Keratinocyte (primary cell): ENCODE measurements at regions not wholly inside any gene's neighbourhood (a gene's known extent, or its start where the extent isn't known, plus 50 kb on each side); places are given as distances from the start of the nearest gene placed in this dataset.

Source experiments
- DNase-seq: peaks from one replicate; pipeline ENCODE4 v3.0.0-alpha.2; 2011; ENCODE audit warnings: low read depth, missing footprints, low spot score
- FAIRE-seq: peaks from 2 replicates; lab custom pipeline; 2011; peaks lifted over from hg19 to GRCh38; lab: Jason Lieb, UNC
- H2AFZ ChIP-seq: 2 replicates; pipeline ENCODE4 v1.6.0; 2012; ENCODE audit warnings: low read length, control low read depth, inconsistent platforms; ENCODE audit not compliant: control insufficient read depth
- H3K27ac ChIP-seq: 2 replicates; pipeline ENCODE4 v1.5.1; 2011; ENCODE audit warnings: low read length; ENCODE audit not compliant: control insufficient read depth, insufficient read depth
- H3K27me3 ChIP-seq: 3 replicates; pipeline ENCODE4 v1.6.0; 2011; ENCODE audit warnings: low read length; ENCODE audit not compliant: control insufficient read depth, insufficient read depth; ENCODE audit errors: extremely low read depth
- H3K36me3 ChIP-seq, 2 experiments: 2 replicates in 1 of 2; 3 replicates in 1 of 2; pipeline ENCODE4 v1.5.1; 2011; ENCODE audit warnings: low read length in 2 of 2, mild to moderate bottlenecking in 1 of 2; ENCODE audit not compliant: control insufficient read depth in 2 of 2, insufficient read depth in 2 of 2; ENCODE audit errors: extremely low read depth in 1 of 2
- H3K4me1 ChIP-seq: 3 replicates; pipeline ENCODE4 v1.5.1; 2011; ENCODE audit warnings: low read length; ENCODE audit not compliant: control insufficient read depth, insufficient read depth; ENCODE audit errors: extremely low read depth
- H3K4me2 ChIP-seq: 3 replicates; pipeline ENCODE4 v1.6.0; 2011; ENCODE audit warnings: low read depth, low read length; ENCODE audit not compliant: control insufficient read depth, insufficient read depth; ENCODE audit errors: extremely low read depth
- H3K4me3 ChIP-seq, 3 experiments: fragments of 200-600 bp in 1 of 3; sonication (generic) in 1 of 3; 2 replicates in 2 of 3; 3 replicates in 1 of 3; pipeline ENCODE4 v1.5.1; 2011 to 2016; ENCODE audit warnings: low read length in 3 of 3, mild to moderate bottlenecking in 3 of 3, control low read depth in 2 of 3, inconsistent platforms in 1 of 3, low read depth in 1 of 3, mixed read lengths in 1 of 3, mixed run types in 1 of 3, moderate library complexity in 1 of 3; ENCODE audit not compliant: control insufficient read depth in 2 of 3, insufficient read depth in 2 of 3; ENCODE audit errors: extremely low read depth in 1 of 3
- H3K79me2 ChIP-seq: 2 replicates; pipeline ENCODE4 v1.6.0; 2012; ENCODE audit warnings: low read length; ENCODE audit not compliant: control insufficient read depth, insufficient read depth
- H3K9ac ChIP-seq: 3 replicates; pipeline ENCODE4 v1.6.0; 2011; ENCODE audit warnings: low read length; ENCODE audit not compliant: control insufficient read depth, insufficient read depth; ENCODE audit errors: extremely low read depth
- H3K9me1 ChIP-seq: 3 replicates; pipeline ENCODE4 v1.6.0; 2011; ENCODE audit warnings: low read length; ENCODE audit not compliant: control insufficient read depth, insufficient read depth; ENCODE audit errors: extremely low read depth
- H3K9me3 ChIP-seq: 2 replicates; pipeline ENCODE4 v1.5.1; 2012; ENCODE audit warnings: low read depth, low read length; ENCODE audit not compliant: control insufficient read depth
- H4K20me1 ChIP-seq: 3 replicates; pipeline ENCODE4 v1.6.0; 2011; ENCODE audit warnings: low read length; ENCODE audit not compliant: control insufficient read depth, insufficient read depth; ENCODE audit errors: extremely low read depth
- EZH2 ChIP-seq: IDR thresholded peaks from one replicate; pipeline ENCODE4 v1.6.1; 2012; ENCODE audit warnings: inconsistent platforms, mild to moderate bottlenecking, low read length, moderate library complexity
- dilution Hi-C: fragments of 300-500 bp; cut with MboI; formaldehyde crosslinking; loops from one replicate; pipeline ENCODE4 v1.7.0; 2020; ENCODE audit warnings: low sequenced_read_pairs; ENCODE audit not compliant: extremely low pct_ligation_motif_present
- TF ChIP-seq, protein P1 (sequence below), 3 experiments: IDR thresholded peaks in 1 of 3; conservative IDR thresholded peaks in 1 of 3; optimal IDR thresholded peaks in 1 of 3; 2 replicates in 2 of 3; 3 replicates in 1 of 3; pipeline versions ENCODE3 to v1.5.1; 2011; ENCODE audit warnings: low read length in 3 of 3, mild to moderate bottlenecking in 3 of 3, moderate library complexity in 2 of 3, control low read depth in 1 of 3, inconsistent platforms in 1 of 3; ENCODE audit not compliant: insufficient read depth in 2 of 3; ENCODE audit errors: extremely low read depth in 1 of 3

DNA sequence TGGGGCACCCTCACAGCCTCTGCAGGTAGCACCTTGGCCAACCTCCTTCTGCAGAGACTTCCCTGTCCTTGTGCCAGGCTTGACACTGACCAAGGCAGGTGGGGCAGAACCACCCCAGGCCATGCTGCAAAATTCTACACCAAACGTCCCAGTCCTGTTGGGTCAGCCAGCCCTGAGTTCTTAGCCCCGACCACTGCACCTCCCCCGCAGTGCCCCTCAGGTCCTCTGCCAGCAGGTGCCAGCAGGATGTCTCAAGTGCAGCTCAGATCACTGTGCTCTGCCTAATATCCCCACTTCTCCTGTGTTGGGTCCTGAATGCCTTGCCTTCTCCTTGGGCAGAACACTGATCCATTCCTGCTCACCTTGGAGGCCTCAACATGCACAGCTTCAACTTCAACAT, 999.7 kb downstream of the TBC1D22A start:
- FAIRE-seq (no peak), DNase-seq (no peak)
- no peaks in the 10 kb centered on the region for H4K20me1 ChIP-seq
- no peaks in the 10 kb centered on the region for H3K9me1 ChIP-seq
- no peaks in the 10 kb centered on the region for H3K79me2 ChIP-seq
- no peak overlapping the region for H2AFZ ChIP-seq
- no peak overlapping the region for H3K27ac ChIP-seq
- no peak overlapping the region for H3K4me3 ChIP-seq
- no peaks in the 10 kb centered on the region for H3K27me3 ChIP-seq
- H3K9me3 ChIP-seq = no peaks in the 10 kb centered on the region
- no peaks in the 10 kb centered on the region for H3K36me3 ChIP-seq
- peaks cover 1% of the 10 kb centered on the region for H3K4me1 ChIP-seq
- no peak overlapping the region for H3K4me2 ChIP-seq
- H3K9ac ChIP-seq = no peak overlapping the region
- TF ChIP-seq EZH2 = no peak
- TF ChIP-seq, protein P1, sequence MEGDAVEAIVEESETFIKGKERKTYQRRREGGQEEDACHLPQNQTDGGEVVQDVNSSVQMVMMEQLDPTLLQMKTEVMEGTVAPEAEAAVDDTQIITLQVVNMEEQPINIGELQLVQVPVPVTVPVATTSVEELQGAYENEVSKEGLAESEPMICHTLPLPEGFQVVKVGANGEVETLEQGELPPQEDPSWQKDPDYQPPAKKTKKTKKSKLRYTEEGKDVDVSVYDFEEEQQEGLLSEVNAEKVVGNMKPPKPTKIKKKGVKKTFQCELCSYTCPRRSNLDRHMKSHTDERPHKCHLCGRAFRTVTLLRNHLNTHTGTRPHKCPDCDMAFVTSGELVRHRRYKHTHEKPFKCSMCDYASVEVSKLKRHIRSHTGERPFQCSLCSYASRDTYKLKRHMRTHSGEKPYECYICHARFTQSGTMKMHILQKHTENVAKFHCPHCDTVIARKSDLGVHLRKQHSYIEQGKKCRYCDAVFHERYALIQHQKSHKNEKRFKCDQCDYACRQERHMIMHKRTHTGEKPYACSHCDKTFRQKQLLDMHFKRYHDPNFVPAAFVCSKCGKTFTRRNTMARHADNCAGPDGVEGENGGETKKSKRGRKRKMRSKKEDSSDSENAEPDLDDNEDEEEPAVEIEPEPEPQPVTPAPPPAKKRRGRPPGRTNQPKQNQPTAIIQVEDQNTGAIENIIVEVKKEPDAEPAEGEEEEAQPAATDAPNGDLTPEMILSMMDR (optimal IDR thresholded peaks at IDR 0.05 in 1 of 3, IDR thresholded peaks at IDR 0.05 in 1 of 3, conservative IDR thresholded peaks at IDR 0.05 in 1 of 3; ENCODE audit: extremely low read depth in 1 of 3, insufficient read depth in 2 of 3, low read length in 3 of 3) = no peak
- dilution Hi-C loops = no loop called here

DNA sequence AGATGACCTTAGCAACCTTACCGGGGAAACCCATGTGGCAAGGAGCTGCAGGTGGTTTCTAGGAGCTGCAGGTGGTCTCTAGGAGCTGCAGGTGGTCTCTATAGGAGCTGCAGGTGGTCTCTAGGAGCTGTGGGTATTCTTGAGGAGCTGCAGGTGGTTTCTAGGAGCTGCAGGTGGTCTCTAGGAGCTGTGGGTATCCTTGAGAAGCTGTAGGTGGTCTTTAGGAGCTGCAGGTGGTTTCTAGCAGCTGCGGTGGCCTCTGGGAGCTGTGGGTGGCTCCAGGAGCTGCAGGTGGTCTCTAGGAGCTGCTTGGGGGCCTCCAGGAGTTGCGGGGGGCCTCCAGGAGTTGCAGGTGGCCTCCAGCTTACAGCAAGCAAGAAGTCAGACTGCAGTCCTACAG, 997.5 kb downstream of the TBC1D22A start:
- dilution Hi-C loops = no loop called here
- H3K4me1 ChIP-seq = no peaks in the 10 kb centered on the region
- DNase-seq = no peak

More for the DNA sequence above, 997.5 kb downstream of the TBC1D22A start:
- H3K36me3 ChIP-seq = no peaks in the 10 kb centered on the region
- no peak overlapping the region for H3K27ac ChIP-seq
- no peak overlapping the region for H2AFZ ChIP-seq
- no peak for TF ChIP-seq EZH2
- TF ChIP-seq, protein P1 (optimal IDR thresholded peaks at IDR 0.05 in 1 of 3, IDR thresholded peaks at IDR 0.05 in 1 of 3, conservative IDR thresholded peaks at IDR 0.05 in 1 of 3; ENCODE audit: extremely low read depth in 1 of 3, insufficient read depth in 2 of 3, low read length in 3 of 3) = no peak
- H3K4me2 ChIP-seq = no peak overlapping the region
- H4K20me1 ChIP-seq = no peaks in the 10 kb centered on the region
- H3K79me2 ChIP-seq = no peaks in the 10 kb centered on the region
- H3K27me3 ChIP-seq = no peaks in the 10 kb centered on the region
- H3K9me1 ChIP-seq = no peaks in the 10 kb centered on the region
- no peaks in the 10 kb centered on the region for H3K9me3 ChIP-seq
- FAIRE-seq = no peak
- H3K9ac ChIP-seq = no peak overlapping the region
- no peak overlapping the region for H3K4me3 ChIP-seq
